NCI-H1436 (cell line): ENCODE measurements at regions not wholly inside any gene's neighbourhood (a gene's known extent, or its start where the extent isn't known, plus 50 kb on each side); places are given as distances from the start of the nearest gene placed in this dataset.
A peak's percentile ranks its signal among the peaks of the same experiment; 100 is the strongest.

ENCODE experiments used
- DNase-seq: peaks from one replicate; lab custom pipeline; 2025; lab: John Stamatoyannopoulos, UW

DNA sequence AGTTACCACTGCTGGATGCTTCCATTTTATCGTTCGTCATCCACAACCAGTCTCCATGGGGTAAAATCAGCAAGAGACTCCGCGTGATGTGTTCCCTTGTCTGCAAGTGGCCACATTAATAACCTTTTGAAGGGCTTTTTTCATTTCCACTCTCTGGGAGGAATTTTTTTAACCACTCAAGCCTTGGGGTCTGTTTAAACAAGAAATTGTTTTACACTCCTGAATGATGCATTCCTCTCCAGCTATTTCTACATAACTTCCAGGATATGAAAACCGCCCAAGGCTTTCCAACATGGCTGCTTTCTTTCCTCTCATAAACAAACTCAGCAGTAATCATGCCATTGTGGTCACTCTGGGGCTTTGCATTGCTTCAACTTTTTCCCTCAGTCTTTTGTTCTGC lies 217.2 kb upstream of the DAPK1 start:
- DNase-seq = no peak

GRCh38 chr9:87282538-87282937 lies 215.1 kb upstream of the DAPK1 start:
- no peak for DNase-seq

DNA sequence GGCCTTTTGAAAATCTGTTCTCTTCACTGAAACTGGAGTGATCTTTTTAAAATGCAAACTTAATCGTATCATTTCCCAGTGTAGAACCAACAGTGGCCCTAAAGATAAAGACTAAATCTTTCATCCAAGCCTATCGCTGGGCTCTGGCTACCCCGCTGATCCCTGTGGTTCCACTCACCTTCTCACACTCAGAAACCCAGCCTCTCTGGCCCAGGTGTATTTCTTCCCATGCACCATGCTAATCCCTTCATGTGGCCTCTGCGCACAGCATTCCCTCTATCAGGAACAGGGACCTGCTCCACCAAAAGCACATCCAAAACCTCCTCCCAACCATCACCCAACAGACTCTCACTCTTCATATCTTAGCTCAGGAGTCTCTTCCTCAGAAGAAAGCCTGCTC lies 214.1 kb upstream of the DAPK1 start:
- DNase-seq = no peak

DNA sequence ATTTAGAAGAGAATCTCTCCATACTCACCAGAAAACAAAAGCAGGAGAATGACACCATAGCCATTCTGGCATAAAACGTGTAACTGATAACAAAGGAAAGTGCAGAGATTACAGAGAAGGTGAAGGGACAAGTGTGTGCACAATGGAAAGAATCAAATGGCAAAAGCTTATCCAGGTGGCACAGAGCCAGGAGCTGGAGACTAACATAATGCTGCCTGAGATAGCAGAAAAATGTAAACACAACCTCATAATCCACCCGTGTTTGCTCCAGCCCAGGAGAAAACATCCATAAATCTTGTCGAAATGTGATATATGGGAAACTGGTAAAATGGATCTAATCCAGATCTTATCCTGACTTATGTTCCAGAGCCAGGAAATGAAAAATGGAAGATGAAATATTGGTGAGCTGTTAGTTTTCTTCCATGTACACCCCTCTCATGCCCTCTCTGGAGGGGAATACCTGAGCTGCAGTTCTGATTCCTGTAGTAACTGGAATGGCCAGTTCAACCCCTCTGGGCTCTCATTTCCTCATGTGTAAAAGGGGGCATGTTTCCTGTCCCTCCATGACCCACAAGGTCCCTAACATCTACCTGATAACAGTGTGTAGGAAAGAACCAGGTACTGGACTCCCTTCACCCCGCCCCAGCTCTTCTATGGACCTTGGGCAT lies 212.3 kb upstream of the DAPK1 start:
- DNase-seq = no peak

GRCh38 chr9:87286506-87286905 lies 211.2 kb upstream of the DAPK1 start:
- no peak for DNase-seq

DNA sequence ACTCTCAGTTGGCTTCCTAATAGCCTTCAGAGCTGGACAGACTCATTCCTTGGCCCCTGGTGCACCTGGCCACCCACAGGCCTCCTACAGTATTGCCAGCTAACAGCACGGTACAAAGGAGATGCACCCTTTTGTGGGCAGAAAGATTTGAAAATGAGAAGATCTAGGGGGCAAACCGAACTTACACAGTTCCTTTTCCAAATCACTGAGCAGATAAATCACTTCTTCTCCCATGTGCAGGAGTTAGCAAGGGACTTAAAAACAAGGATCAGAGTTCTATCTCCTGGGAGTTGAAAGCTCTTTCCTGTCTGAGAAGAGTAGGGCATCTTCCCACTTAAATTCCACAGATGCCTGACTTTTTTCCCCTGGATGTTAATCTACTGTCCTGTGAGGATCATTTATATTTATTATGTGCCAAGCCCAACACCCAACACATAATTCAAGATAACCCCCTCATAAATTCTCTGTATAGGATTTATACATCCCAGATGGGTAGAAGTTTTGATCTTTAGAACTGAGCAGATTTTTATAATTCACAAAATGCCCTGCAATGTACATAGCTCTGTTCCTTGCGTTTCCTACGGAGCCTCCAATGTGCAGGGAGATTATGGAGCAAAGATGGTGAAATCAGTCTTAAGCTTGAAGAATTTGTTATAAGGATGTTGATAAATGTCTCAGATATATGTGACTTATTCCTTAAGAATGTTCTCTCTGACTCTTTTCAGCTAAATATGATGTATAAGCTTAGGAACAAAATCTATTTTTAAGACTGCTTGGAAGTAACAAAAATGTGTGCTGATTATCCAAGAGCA lies 207.2 kb upstream of the DAPK1 start:
- DNase-seq = no peak

DNA sequence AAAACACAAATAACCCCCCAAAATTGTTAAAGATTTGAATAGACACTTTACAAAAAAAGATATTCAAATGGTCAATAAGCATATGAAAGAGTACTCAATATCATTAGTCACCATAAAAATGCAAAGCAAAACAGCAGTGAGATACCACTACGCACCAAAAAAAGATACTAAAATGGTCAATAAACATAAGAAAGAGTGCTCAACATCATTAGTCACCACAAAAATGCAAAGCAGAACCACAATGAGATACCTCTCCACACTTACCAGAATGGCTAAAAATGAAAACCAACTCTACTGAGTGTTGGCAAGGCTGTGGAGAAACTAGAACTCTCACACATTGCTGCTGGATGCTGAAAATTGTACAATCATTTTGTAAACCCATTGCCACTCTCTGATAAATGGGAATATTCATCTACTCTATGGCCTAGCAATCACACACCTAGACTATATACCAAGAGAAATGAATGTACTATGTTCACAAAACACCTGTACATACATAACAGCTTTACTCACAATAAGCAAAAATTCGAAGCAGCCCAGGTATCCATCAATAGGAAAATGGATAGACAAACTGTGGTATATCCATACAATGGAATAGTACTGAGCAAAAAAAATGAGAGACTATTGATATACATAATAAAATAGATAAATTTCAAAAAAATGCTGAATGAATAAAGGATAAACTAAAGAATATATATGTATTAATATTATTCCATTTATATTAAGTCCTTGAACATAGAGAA lies 205.0 kb upstream of the DAPK1 start:
- DNase-seq = no peak

DNA sequence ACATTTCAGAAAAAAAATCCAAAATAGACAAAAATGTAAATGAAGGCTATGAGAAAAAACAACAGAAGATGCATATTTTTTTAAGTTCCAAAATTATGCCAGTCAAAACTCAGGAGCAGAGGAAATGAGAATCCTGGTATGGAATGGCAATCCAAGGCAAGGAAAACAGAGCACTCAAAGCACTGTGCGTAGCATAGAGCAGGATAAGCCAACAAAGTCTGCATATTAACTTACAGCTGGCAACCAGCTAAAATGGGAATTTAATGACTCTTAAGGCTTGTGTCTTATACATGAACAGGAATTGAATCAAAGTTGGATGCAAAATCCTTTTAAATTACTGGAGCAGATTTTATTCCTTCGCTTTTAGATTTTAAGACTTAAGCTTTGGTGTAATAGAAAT lies 203.5 kb upstream of the DAPK1 start:
- DNase-seq = no peak

DNA sequence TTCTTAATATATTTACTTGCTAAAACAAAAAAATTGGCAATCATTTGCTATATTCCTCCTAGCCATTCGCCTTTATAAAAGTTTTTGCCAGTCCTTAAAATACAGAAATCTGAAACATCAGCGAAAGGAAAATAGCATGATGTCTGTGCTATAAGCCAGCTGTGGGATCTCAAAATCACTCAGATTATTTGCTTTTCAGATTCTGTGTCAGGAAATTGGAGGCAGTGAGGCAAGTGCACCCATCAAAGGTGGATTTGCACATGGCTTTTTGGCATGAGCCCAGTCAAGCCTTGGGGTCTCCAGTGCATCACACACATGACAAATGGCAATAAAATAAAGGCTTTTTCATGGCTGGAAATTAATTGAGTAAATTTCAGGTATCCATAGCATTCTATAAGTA lies 196.8 kb upstream of the DAPK1 start:
- no peak for DNase-seq

- no peak for DNase-seq
Observed at GRCh38 chr9:87301371-87301770, 196.3 kb upstream of the DAPK1 start.

GRCh38 chr9:87305151-87305550 lies 192.5 kb upstream of the DAPK1 start:
- no peak for DNase-seq

DNA sequence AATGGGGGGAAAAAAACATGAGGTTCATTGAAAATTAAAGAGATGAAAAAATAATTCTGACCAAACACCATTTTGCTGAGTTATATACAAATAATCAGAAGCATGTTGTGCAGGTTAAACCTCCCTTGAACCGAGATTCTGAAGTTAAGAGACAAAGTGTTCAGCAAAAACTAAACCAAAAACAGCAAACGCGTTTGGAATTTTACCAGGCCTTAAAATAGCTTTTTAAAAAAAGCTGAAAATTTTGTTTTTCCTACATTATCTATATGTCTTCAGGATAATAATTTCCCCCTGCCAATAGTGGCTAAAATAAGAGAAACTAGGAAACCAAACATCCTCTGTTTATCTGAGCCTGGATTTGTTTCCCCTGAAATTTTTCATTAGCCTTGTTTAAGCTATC lies 191.7 kb upstream of the DAPK1 start:
- DNase-seq = no peak

DNA sequence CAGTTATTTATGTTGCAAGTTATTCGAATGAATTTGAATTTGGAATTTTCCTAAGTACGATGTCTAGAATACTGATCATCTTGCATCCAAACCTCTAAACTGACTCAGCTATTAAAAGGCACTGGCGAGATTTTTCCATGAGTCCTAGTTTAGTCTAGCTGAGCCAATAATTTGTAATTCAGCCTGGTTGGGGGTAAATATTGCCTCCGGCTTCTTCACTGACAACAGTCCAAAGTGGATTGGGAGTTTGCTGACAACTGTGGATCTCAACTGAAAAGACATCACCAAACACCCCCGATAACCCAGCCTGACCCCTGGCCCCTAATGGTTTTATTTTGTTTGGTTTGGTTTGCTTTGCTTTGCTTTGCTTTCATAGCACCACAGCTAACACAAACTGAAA lies 189.8 kb upstream of the DAPK1 start:
- DNase-seq = no peak

- DNase-seq = no peak
Observed at GRCh38 chr9:87309236-87309635, 188.4 kb upstream of the DAPK1 start.

- DNase-seq = no peak
Observed at GRCh38 chr9:87310827-87311523, 186.7 kb upstream of the DAPK1 start.

- DNase-seq = no peak
Observed at GRCh38 chr9:87319656-87320055, 178.0 kb upstream of the DAPK1 start.

GRCh38 chr9:87320146-87320884 lies 177.4 kb upstream of the DAPK1 start:
- DNase-seq = no peak

- no peak for DNase-seq
Observed at GRCh38 chr9:87322840-87323635, 174.6 kb upstream of the DAPK1 start.

DNA sequence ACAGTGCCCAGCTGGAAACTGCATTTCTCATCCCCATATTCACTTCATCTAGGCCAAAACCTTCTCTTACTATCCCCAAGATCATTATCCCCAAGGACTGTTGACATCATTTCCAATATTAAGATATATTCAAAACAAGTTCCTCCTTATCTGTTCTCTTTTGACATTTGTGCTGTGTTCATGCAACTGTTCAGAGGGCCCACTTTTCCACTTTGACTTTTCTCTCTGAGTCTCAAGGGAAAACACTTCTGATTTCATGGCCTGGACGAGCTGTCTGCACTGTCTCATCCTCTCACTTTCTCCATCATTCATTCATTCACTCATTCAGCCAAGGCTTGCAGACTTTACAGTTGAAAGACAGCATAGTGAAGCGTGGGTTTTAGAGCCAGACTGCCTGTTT lies 173.7 kb upstream of the DAPK1 start:
- DNase-seq = no peak

- DNase-seq = peak; percentile 33
Observed at GRCh38 chr9:87324613-87325194, 173.0 kb upstream of the DAPK1 start.
